Liver (tissue), 7 donors: ENCODE measurements at regions not wholly inside any gene's neighbourhood (a gene's known extent, or its start where the extent isn't known, plus 50 kb on each side); places are given as distances from the start of the nearest gene placed in this dataset.

ENCODE experiments used
- DNase-seq: peaks from one replicate; pipeline ENCODE4 v3.0.0-alpha.2; 2017; ENCODE audit warnings: low spot score
- H3K27ac ChIP-seq, 2 donors: one replicate each; pipeline ENCODE4 v1.7.0; 2013; ENCODE audit warnings: inconsistent platforms in 2 of 2, low read length in 2 of 2, control low read depth in 1 of 2, low read depth in 1 of 2, mild to moderate bottlenecking in 1 of 2
- H3K27me3 ChIP-seq, 4 donors: one replicate each; pipeline versions ENCODE4 v1.6.1 to v1.7.0; 2013; ENCODE audit warnings: low read length in 3 of 4, inconsistent platforms in 1 of 4, mild to moderate bottlenecking in 1 of 4, moderate library complexity in 1 of 4; ENCODE audit not compliant: control insufficient read depth in 4 of 4, insufficient read depth in 4 of 4
- H3K36me3 ChIP-seq, 4 donors: one replicate each; pipeline versions ENCODE4 v1.6.1 to v1.7.0; 2013; ENCODE audit warnings: low read length in 3 of 4, mild to moderate bottlenecking in 3 of 4, low read depth in 1 of 4, moderate library complexity in 1 of 4; ENCODE audit not compliant: control insufficient read depth in 4 of 4, insufficient read depth in 3 of 4
- H3K4me1 ChIP-seq, 4 donors: one replicate each; pipeline versions ENCODE4 v1.6.1 to v1.7.0; 2013; ENCODE audit warnings: low read length in 3 of 4, mild to moderate bottlenecking in 3 of 4, moderate library complexity in 1 of 4; ENCODE audit not compliant: control insufficient read depth in 4 of 4, insufficient read depth in 4 of 4
- H3K4me3 ChIP-seq, 3 donors: one replicate each; pipeline versions ENCODE4 v1.6.1 to v1.7.0; 2013; ENCODE audit warnings: low read length in 3 of 3, control low read depth in 1 of 3, low read depth in 1 of 3, mild to moderate bottlenecking in 1 of 3
- H3K9ac ChIP-seq, 2 donors: one replicate each; pipeline ENCODE4 v1.7.0; 2013; ENCODE audit warnings: low read length in 2 of 2, mild to moderate bottlenecking in 2 of 2, moderate library complexity in 2 of 2, control low read depth in 1 of 2, low read depth in 1 of 2
- H3K9me3 ChIP-seq, 4 donors: one replicate each; pipeline versions ENCODE4 v1.6.1 to v1.7.0; 2013; ENCODE audit warnings: low read length in 3 of 4; ENCODE audit not compliant: control insufficient read depth in 4 of 4
- EGR1 ChIP-seq, 2 donors: IDR thresholded peaks; 2 replicates each; pipeline ENCODE4 v1.6.1; 2016 to 2018; ENCODE audit warnings: antibody characterized with exemption in 2 of 2, low read depth in 2 of 2
- FOXA1 ChIP-seq: IDR thresholded peaks from 2 replicates; pipeline ENCODE4 v1.6.1; 2016; ENCODE audit warnings: antibody characterized with exemption
- FOXA2 ChIP-seq: IDR thresholded peaks from 2 replicates; pipeline ENCODE4 v1.6.1; 2016; ENCODE audit warnings: antibody characterized with exemption
- GABPA ChIP-seq, 2 donors: IDR thresholded peaks in 1 of 2; conservative IDR thresholded peaks in 1 of 2; 2 replicates each; pipeline ENCODE4 v1.6.1; 2016; ENCODE audit warnings: antibody characterized with exemption in 2 of 2, mild to moderate bottlenecking in 1 of 2, moderate library complexity in 1 of 2
- HNF4A ChIP-seq, 2 donors: conservative IDR thresholded peaks; 2 replicates each; pipeline ENCODE4 v1.6.1; 2016; ENCODE audit warnings: antibody characterized with exemption in 2 of 2, mild to moderate bottlenecking in 2 of 2
- JUND ChIP-seq, 2 donors: IDR thresholded peaks; 2 replicates each; pipeline ENCODE4 v1.6.1; 2016; ENCODE audit warnings: antibody characterized with exemption in 2 of 2
- MAX ChIP-seq: IDR thresholded peaks from 2 replicates; pipeline ENCODE4 v1.6.1; 2016; ENCODE audit warnings: antibody characterized with exemption
- NR2F2 ChIP-seq: IDR thresholded peaks from 2 replicates; pipeline ENCODE4 v1.6.1; 2016; ENCODE audit warnings: antibody characterized with exemption
- RAD21 ChIP-seq, 2 donors: IDR thresholded peaks; 2 replicates each; pipeline ENCODE4 v1.6.1; 2016; ENCODE audit warnings: antibody characterized with exemption in 2 of 2, mild to moderate bottlenecking in 2 of 2
- RXRA ChIP-seq, 2 donors: IDR thresholded peaks; 2 replicates each; pipeline ENCODE4 v1.6.1; 2017 to 2018; ENCODE audit warnings: antibody characterized with exemption in 2 of 2, mild to moderate bottlenecking in 1 of 2
- SP1 ChIP-seq: IDR thresholded peaks from 2 replicates; pipeline ENCODE4 v1.6.1; 2018; ENCODE audit warnings: antibody characterized with exemption, mild to moderate bottlenecking
- YY1 ChIP-seq: IDR thresholded peaks from 2 replicates; pipeline ENCODE4 v1.6.1; 2016; ENCODE audit warnings: antibody characterized with exemption, mild to moderate bottlenecking
- whole genome bisulfite sequencing: extraction: QIAGEN DNeasy Blood & Tissue Kit; methylation state at CpG from one replicate; pipeline ENCODE4 v1.1.7; 2013; 5-methylcytosine and 5-hydroxymethylcytosine counted together
- TF ChIP-seq, protein P1 (sequence below): IDR thresholded peaks from 2 replicates; pipeline ENCODE4 v1.6.1; 2016; ENCODE audit warnings: antibody characterized with exemption
- TF ChIP-seq, protein P2 (sequence below): IDR thresholded peaks from 2 replicates; pipeline ENCODE4 v1.6.1; 2016; ENCODE audit warnings: antibody characterized with exemption, mild to moderate bottlenecking
- donor health status: healthy.
- donor health status: healthy.
- donor health status: healthy.
- donor health status: healthy.

- no peak for TF ChIP-seq YY1
- TF ChIP-seq RAD21 (IDR thresholded peaks at IDR 0.05): no peak
- no peak for TF ChIP-seq FOXA2
- no peak for TF ChIP-seq SP1
- TF ChIP-seq, protein P1, sequence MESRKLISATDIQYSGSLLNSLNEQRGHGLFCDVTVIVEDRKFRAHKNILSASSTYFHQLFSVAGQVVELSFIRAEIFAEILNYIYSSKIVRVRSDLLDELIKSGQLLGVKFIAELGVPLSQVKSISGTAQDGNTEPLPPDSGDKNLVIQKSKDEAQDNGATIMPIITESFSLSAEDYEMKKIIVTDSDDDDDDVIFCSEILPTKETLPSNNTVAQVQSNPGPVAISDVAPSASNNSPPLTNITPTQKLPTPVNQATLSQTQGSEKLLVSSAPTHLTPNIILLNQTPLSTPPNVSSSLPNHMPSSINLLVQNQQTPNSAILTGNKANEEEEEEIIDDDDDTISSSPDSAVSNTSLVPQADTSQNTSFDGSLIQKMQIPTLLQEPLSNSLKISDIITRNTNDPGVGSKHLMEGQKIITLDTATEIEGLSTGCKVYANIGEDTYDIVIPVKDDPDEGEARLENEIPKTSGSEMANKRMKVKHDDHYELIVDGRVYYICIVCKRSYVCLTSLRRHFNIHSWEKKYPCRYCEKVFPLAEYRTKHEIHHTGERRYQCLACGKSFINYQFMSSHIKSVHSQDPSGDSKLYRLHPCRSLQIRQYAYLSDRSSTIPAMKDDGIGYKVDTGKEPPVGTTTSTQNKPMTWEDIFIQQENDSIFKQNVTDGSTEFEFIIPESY: no peak
- no peak for TF ChIP-seq JUND (IDR thresholded peaks at IDR 0.05)
- no peak for TF ChIP-seq MAX
- TF ChIP-seq FOXA1: no peak
- TF ChIP-seq NR2F2: no peak
- TF ChIP-seq EGR1 (IDR thresholded peaks at IDR 0.05; ENCODE audit: low read depth in 2 of 2): no peak
- no peak for TF ChIP-seq RXRA (IDR thresholded peaks at IDR 0.05)
- TF ChIP-seq, protein P2, sequence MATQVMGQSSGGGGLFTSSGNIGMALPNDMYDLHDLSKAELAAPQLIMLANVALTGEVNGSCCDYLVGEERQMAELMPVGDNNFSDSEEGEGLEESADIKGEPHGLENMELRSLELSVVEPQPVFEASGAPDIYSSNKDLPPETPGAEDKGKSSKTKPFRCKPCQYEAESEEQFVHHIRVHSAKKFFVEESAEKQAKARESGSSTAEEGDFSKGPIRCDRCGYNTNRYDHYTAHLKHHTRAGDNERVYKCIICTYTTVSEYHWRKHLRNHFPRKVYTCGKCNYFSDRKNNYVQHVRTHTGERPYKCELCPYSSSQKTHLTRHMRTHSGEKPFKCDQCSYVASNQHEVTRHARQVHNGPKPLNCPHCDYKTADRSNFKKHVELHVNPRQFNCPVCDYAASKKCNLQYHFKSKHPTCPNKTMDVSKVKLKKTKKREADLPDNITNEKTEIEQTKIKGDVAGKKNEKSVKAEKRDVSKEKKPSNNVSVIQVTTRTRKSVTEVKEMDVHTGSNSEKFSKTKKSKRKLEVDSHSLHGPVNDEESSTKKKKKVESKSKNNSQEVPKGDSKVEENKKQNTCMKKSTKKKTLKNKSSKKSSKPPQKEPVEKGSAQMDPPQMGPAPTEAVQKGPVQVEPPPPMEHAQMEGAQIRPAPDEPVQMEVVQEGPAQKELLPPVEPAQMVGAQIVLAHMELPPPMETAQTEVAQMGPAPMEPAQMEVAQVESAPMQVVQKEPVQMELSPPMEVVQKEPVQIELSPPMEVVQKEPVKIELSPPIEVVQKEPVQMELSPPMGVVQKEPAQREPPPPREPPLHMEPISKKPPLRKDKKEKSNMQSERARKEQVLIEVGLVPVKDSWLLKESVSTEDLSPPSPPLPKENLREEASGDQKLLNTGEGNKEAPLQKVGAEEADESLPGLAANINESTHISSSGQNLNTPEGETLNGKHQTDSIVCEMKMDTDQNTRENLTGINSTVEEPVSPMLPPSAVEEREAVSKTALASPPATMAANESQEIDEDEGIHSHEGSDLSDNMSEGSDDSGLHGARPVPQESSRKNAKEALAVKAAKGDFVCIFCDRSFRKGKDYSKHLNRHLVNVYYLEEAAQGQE: no peak
- TF ChIP-seq HNF4A (conservative IDR thresholded peaks at IDR 0.05): no peak
- Histone ChIP-seq H3K27me3 (no peaks in the 10 kb centered on the region), H3K4me1 (no peaks in the 10 kb centered on the region), H3K9me3 (no peaks in the 10 kb centered on the region), H3K4me3 (no peak overlapping the region), H3K36me3 (no peaks in the 10 kb centered on the region), H3K9ac (no peak overlapping the region), H3K27ac (no peak overlapping the region)
- no peak for DNase-seq
- WGBS: 60% methylated on average over 1 of the region's 1 CpG
Measured at GRCh38 chr21:27528697-27529096, 561.8 kb upstream of the ADAMTS5 start.

- Histone ChIP-seq H3K27ac (no peak overlapping the region), H3K36me3 (no peaks in the 10 kb centered on the region), H3K4me1 (no peaks in the 10 kb centered on the region), H3K9ac (no peak overlapping the region), H3K4me3 (no peak overlapping the region), H3K27me3 (no peaks in the 10 kb centered on the region), H3K9me3 (no peaks in the 10 kb centered on the region)
- 70% methylated on average over 3 of the region's 3 CpGs for WGBS
- no peak for TF ChIP-seq RXRA (IDR thresholded peaks at IDR 0.05)
- no peak for TF ChIP-seq GABPA (IDR thresholded peaks at IDR 0.05 in 1 of 2, conservative IDR thresholded peaks at IDR 0.05 in 1 of 2)
- no peak for TF ChIP-seq HNF4A (conservative IDR thresholded peaks at IDR 0.05)
- TF ChIP-seq NR2F2: no peak
- TF ChIP-seq FOXA2: no peak
- no peak for TF ChIP-seq JUND (IDR thresholded peaks at IDR 0.05)
- TF ChIP-seq, protein P1: no peak
- DNase-seq: no peak
Measured at GRCh38 chr21:27526451-27526850, 559.6 kb upstream of the ADAMTS5 start.
